GM18517 (cell line): ENCODE measurements at regions not wholly inside any gene's neighbourhood (a gene's known extent, or its start where the extent isn't known, plus 50 kb on each side); places are given as distances from the start of the nearest gene placed in this dataset.
"Not testable (repeated sequence)": the region's sequence is repeated elsewhere in the genome, so short reads cannot be mapped to it uniquely, and the experiment has no call there.

Source experiments
- ATAC-seq: cut with Tn5 transposase; IDR thresholded peaks from one replicate; pipeline ENCODE4 v1.9.1; 2021; ENCODE audit warnings: mild to moderate bottlenecking, moderate library complexity; ENCODE audit not compliant: unreplicated experiment

- no peak for ATAC-seq
Measured at GRCh38 chr5:40453689-40454088, 226.0 kb upstream of the PTGER4 start.

GRCh38 chr5:40452874-40453624 is 226.7 kb upstream of the PTGER4 start:
- ATAC-seq = no peak

- no peak for ATAC-seq
Measured at GRCh38 chr5:40447438-40447837, 232.3 kb upstream of the PTGER4 start.

- ATAC-seq = no peak
Measured at GRCh38 chr5:40446910-40447309, 232.8 kb upstream of the PTGER4 start.

GRCh38 chr5:40442346-40442745 is 237.4 kb upstream of the PTGER4 start:
- ATAC-seq = peak; percentile 53

GRCh38 chr5:40441733-40442132 is 238.0 kb upstream of the PTGER4 start:
- ATAC-seq = no peak

- no peak for ATAC-seq
Measured at GRCh38 chr5:40440746-40441145, 239.0 kb upstream of the PTGER4 start.

GRCh38 chr5:40439103-40439502 is 240.6 kb upstream of the PTGER4 start:
- not testable (repeated sequence) for ATAC-seq

- ATAC-seq = not testable (repeated sequence)
Measured at GRCh38 chr5:40438646-40439045, 241.1 kb upstream of the PTGER4 start.

GRCh38 chr5:40437452-40437861 is 242.3 kb upstream of the PTGER4 start:
- ATAC-seq = peak; percentile 71

GRCh38 chr5:40436535-40437237 is 243.0 kb upstream of the PTGER4 start:
- ATAC-seq = peak; percentile 58

- ATAC-seq = not testable (repeated sequence)
Measured at GRCh38 chr5:40435706-40436105, 244.0 kb upstream of the PTGER4 start.

GRCh38 chr5:40432836-40433235 is 246.9 kb upstream of the PTGER4 start:
- no peak for ATAC-seq

- ATAC-seq = no peak
Measured at GRCh38 chr5:40431734-40432133, 248.0 kb upstream of the PTGER4 start.

GRCh38 chr5:40430101-40430710 is 249.5 kb upstream of the PTGER4 start:
- no peak for ATAC-seq

GRCh38 chr5:40429258-40430100 is 250.2 kb upstream of the PTGER4 start:
- ATAC-seq = no peak

GRCh38 chr5:40428815-40429214 is 250.9 kb upstream of the PTGER4 start:
- ATAC-seq = no peak

GRCh38 chr5:40428126-40428525 is 251.6 kb upstream of the PTGER4 start:
- ATAC-seq = no peak

GRCh38 chr5:40417046-40417810 is 262.5 kb upstream of the PTGER4 start:
- ATAC-seq = not testable (repeated sequence)

GRCh38 chr5:40416588-40416987 is 263.1 kb upstream of the PTGER4 start:
- no peak for ATAC-seq
